ENCODE measurements at regions not wholly inside any gene's neighbourhood (a gene's known extent, or its start where the extent isn't known, plus 50 kb on each side); places are given as distances from the start of the nearest gene placed in this dataset.

- Histone ChIP-seq H3K27me3 (ENCODE audit: insufficient read depth, low read length) (no peaks in the 10 kb centered on the region), H3K4me2 (ENCODE audit: low read length) (no peak overlapping the region), H3K4me1 (ENCODE audit: control insufficient read depth in 1 of 2, insufficient read depth in 2 of 2, low read length in 2 of 2) (no peaks in the 10 kb centered on the region), H2AFZ (ENCODE audit: low read depth, low read length, poor library complexity, severe bottlenecking) (no peak overlapping the region), H3K36me3 (ENCODE audit: control insufficient read depth in 1 of 2, insufficient read depth in 2 of 2, low read length in 2 of 2) (no peaks in the 10 kb centered on the region), H3K79me2 (ENCODE audit: insufficient read depth, low read length) (no peaks in the 10 kb centered on the region), H4K20me1 (ENCODE audit: insufficient read depth) (no peaks in the 10 kb centered on the region), H3K4me3 (replicated peaks in 1 of 2; ENCODE audit: low read depth in 1 of 2, low read length in 2 of 2) (no peak overlapping the region), H3K27ac (ENCODE audit: low read depth, low read length) (no peak overlapping the region), H3K9ac (ENCODE audit: low read length) (no peak overlapping the region), H3K9me3 (ENCODE audit: control insufficient read depth in 1 of 2, insufficient read depth in 1 of 2, low read depth in 1 of 2, low read length in 2 of 2) (no peaks in the 10 kb centered on the region), H3K9me2 (ENCODE audit: insufficient read depth) (no peaks in the 10 kb centered on the region)
- DNase-seq (ENCODE audit: low read depth, low spot score), result no peak
- POLR2A ChIA-PET, result no interaction called here
- RAD21 ChIA-PET (ENCODE audit: low non-redundant PET in 1 of 2, low total read pairs in 2 of 2, uncharacterized antibody in 2 of 2, unreplicated experiment in 2 of 2), result no interaction called here
- CTCF ChIA-PET, result no interaction called here
- no TSS peak for BruUV-seq (replicated peaks)
- intact Hi-C loops (cut with micrococcal nuclease), result no loop called here
- ATAC-seq, result no peak
- TF ChIP-seq CTCF (IDR thresholded peaks at IDR 0.05 in 2 of 3, conservative IDR thresholded peaks at IDR 0.05 in 1 of 3; ENCODE audit: borderline replicate concordance in 1 of 3, insufficient read depth in 1 of 3, low read depth in 2 of 3, low read length in 2 of 3) (no peak), ZBTB33 (IDR thresholded peaks at IDR 0.05; ENCODE audit: extremely low read depth, insufficient replicate concordance, low read length) (no peak)
These were observed 372.1 kb downstream of the BRD1 start for GRCh38 chr22:49455595-49455994.

GRCh38 chr22:49454726-49455125 lies 372.9 kb downstream of the BRD1 start:
- H3K79me2 ChIP-seq (ENCODE audit: insufficient read depth, low read length), result no peaks in the 10 kb centered on the region
- no peak overlapping the region for H3K4me3 ChIP-seq (replicated peaks in 1 of 2; ENCODE audit: low read depth in 1 of 2, low read length in 2 of 2)
- no peak for DNase-seq (ENCODE audit: low read depth, low spot score)
- no peaks in the 10 kb centered on the region for H4K20me1 ChIP-seq (ENCODE audit: insufficient read depth)
- intact Hi-C loops (cut with micrococcal nuclease), result no loop called here
- H3K9ac ChIP-seq (ENCODE audit: low read length), result no peak overlapping the region
- POLR2A ChIA-PET, result no interaction called here
- H3K36me3 ChIP-seq (ENCODE audit: control insufficient read depth in 1 of 2, insufficient read depth in 2 of 2, low read length in 2 of 2), result no peaks in the 10 kb centered on the region
- CTCF ChIA-PET, result no interaction called here
- no peaks in the 10 kb centered on the region for H3K4me1 ChIP-seq (ENCODE audit: control insufficient read depth in 1 of 2, insufficient read depth in 2 of 2, low read length in 2 of 2)
- TF ChIP-seq POLR2A (IDR thresholded peaks at IDR 0.05; ENCODE audit: borderline replicate concordance, extremely low read depth, insufficient read depth, insufficient read length), result no peak
- no peak for TF ChIP-seq EZH2 (IDR thresholded peaks at IDR 0.05)
- no peak for TF ChIP-seq CBX3 (IDR thresholded peaks at IDR 0.05; ENCODE audit: low read depth)
- no peak for TF ChIP-seq CEBPB (IDR thresholded peaks at IDR 0.05; ENCODE audit: low read depth)
- no peak for TF ChIP-seq ZNF274 (IDR thresholded peaks at IDR 0.05; ENCODE audit: low read depth, low read length)
- TF ChIP-seq SIN3A (IDR thresholded peaks at IDR 0.05; ENCODE audit: low read depth), result no peak
- TF ChIP-seq MAX (IDR thresholded peaks at IDR 0.05), result no peak
- no peak for TF ChIP-seq EGR1 (IDR thresholded peaks at IDR 0.05; ENCODE audit: low read depth)
- TF ChIP-seq ELF1 (IDR thresholded peaks at IDR 0.05; ENCODE audit: borderline replicate concordance, low read depth), result no peak
- no peak for TF ChIP-seq FOSL1 (IDR thresholded peaks at IDR 0.05; ENCODE audit: low read depth)
- H3K4me2 ChIP-seq (ENCODE audit: low read length), result no peak overlapping the region
- no peaks in the 10 kb centered on the region for H3K9me3 ChIP-seq (ENCODE audit: control insufficient read depth in 1 of 2, insufficient read depth in 1 of 2, low read depth in 1 of 2, low read length in 2 of 2)
- H2AFZ ChIP-seq (ENCODE audit: low read depth, low read length, poor library complexity, severe bottlenecking), result no peak overlapping the region
- no peak overlapping the region for H3K27ac ChIP-seq (ENCODE audit: low read depth, low read length)
- no peaks in the 10 kb centered on the region for H3K9me2 ChIP-seq (ENCODE audit: insufficient read depth)
- no peaks in the 10 kb centered on the region for H3K27me3 ChIP-seq (ENCODE audit: insufficient read depth, low read length)
- RAD21 ChIA-PET (ENCODE audit: low non-redundant PET in 1 of 2, low total read pairs in 2 of 2, uncharacterized antibody in 2 of 2, unreplicated experiment in 2 of 2), result no interaction called here
- no TSS peak for BruUV-seq (replicated peaks)
- no peak for ATAC-seq
